ENCODE measurements at regions not wholly inside any gene's neighbourhood (a gene's known extent, or its start where the extent isn't known, plus 50 kb on each side); places are given as distances from the start of the nearest gene placed in this dataset.
"Not testable (repeated sequence)": the region's sequence is repeated elsewhere in the genome, so short reads cannot be mapped to it uniquely, and the experiment has no call there.

DNA sequence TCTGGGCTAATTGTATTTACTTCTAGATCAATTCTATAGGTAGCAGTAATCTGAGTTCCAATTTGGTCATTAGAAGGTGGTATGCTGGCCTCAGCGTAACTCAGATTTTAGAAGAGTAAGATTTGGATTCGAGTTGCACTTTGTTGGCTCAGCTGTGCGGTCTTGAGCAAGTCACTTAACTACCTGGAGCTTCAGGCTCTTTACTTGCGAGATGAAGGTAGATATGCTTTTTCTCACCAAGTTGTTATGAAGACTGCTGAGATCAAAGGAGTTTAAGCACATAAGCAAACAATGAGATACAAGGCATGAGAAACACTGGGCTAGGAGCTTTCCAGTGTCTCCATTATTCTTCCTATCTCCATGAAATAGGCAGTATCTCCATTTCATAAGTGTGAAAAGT lies 133.8 kb upstream of the RANBP3L start:
- DNase-seq: no peak

DNA sequence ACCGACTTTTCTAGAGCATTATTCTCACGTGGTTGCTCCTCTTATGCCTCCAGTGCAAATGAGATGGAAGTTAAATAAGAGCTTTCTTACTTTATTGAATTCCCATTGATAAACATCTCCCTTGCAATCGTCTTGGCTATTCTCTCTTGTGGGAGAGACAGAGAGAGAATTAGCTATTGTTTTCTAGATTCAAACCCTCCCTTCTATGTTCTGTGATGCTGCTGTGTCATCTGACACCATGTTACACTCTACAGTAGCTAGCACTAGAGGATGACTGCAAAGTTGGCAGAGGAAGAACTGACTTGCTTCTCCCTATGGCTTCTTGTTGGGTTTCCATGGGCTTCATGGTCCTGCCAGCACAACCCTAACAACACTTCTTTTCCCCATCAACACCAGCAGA lies 134.6 kb upstream of the RANBP3L start:
- DNase-seq: no peak

DNA sequence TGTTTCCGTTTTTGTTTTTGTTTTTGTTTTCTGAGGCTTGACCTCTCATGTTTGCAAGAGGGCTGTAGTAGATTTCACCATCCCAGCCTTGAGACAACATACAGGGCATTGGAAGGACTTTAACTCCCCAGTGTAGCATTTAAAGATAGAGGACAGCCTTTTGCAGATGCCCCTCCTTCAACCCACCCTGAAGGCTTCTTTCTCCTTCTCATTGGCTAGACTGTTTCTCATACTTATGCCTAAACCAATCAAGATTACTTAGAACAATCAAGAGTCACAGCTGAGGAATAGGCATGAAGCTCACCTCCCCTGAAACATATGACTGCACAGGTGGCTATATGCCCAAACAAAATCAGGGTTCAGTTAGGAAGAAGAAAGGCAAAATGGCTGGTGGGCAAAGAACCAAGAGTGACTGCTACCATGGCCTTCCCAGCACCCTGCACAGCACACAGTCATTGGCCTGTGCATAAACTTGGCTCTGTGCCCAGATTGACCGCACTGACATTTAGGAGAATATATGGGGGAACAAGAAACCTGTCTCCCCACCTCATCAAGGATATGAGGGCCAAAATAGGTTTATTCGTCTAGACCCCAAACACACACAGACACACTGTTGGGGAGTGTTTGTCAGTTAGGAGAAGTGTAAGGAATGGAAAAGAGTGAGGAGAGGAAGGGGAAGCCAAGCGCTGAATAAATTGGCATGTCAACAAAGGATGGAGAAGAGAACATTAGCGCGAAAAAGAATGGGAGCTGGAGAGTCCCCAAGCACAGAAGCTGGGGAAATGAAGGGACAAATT lies 137.3 kb upstream of the RANBP3L start:
- DNase-seq: no peak

DNA sequence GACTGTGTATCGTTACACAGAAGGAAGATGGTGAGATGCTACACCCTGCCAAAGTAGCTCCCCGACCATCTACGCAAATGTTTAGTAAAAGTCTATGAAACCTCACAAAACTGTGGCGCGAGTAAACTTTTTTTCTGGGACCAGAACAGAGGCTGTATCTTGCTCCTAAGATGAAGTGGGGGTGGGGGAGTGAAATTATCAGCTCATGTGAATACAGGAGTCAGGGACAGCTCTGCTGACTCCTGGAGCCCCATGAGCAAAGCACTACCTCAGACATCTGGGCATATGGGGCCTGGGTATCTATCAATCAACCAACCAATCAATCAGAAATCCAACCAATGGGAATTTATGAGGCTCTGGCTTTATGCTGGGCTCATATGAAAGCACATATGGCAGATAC lies 138.6 kb upstream of the RANBP3L start:
- no peak for DNase-seq

DNA sequence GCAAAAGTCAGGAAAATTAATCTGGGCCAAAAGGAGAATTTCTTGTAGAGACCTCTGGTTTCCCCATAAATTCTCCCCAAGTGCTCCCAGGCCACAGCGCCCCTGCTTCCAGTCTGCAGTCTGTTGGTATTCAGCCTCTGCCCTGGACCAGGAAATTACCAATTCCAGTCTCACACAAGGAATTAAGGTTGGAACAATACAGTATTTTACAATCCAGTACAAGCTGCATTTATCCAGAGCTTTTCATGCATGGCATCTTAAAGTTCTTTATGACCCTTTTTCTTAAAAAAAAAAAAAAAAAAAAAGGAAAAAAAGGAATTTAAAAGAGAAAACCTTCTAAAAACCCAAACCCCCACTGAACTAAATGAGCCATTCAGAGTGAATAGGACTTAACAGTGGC lies 139.6 kb upstream of the RANBP3L start:
- DNase-seq: no peak

DNA sequence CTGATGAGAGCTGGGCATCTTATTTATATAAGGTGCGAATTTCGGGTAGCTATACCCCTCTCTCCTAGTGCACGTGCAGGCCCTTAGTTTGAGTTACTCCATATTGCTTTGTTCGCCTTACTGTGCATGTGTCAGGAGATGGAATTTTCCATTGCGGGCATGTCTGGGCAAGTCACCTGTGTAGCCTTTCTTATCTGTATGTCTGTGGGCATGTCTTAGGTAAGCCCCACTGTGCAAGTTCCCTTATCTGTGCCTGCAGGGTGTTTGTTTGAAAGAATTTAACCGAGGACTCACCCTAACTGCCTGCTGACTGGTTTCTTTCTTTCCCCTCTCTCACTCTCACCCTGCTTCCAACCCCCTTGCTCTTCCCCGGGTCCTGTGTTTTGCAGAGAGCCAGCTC lies 140.7 kb upstream of the RANBP3L start:
- DNase-seq: no peak

DNA sequence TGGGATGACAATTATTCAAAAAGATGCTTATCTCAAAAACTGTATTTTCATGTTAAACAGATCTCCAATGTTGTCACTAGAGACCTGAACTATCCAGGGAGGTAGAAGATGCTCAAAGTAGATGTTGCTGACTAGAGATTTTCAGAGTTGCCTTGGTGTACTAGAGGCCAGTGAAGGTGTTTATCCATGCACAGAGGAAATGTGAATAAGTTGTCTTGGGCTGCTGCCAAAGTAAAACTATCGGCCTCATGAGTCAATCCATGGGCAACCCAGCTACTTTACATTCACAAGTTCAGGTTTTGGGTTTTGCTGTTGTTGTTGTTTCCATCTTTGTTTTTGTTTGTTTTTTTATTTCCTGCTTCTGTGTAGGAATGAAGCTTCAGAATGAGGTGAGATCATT lies 141.1 kb upstream of the RANBP3L start:
- DNase-seq: no peak

DNA sequence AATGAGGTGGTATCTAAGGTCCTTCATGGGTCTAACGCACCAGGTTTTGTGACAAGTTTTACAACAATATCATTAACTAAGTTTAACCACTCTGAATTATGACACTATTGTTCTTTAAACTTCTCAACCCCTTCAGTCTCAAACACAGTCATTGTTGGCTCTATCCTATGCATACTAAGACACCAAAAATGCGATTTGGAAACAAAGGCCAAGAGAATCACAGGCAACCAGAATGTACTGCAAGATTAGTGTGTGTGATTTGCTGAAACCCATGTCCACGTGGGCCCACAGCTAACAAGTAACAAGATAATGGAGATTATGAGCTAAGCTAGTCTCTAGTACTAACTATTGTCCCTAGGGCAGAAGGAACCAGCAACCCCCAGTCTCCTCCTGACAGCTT lies 142.2 kb upstream of the RANBP3L start:
- no peak for DNase-seq

DNA sequence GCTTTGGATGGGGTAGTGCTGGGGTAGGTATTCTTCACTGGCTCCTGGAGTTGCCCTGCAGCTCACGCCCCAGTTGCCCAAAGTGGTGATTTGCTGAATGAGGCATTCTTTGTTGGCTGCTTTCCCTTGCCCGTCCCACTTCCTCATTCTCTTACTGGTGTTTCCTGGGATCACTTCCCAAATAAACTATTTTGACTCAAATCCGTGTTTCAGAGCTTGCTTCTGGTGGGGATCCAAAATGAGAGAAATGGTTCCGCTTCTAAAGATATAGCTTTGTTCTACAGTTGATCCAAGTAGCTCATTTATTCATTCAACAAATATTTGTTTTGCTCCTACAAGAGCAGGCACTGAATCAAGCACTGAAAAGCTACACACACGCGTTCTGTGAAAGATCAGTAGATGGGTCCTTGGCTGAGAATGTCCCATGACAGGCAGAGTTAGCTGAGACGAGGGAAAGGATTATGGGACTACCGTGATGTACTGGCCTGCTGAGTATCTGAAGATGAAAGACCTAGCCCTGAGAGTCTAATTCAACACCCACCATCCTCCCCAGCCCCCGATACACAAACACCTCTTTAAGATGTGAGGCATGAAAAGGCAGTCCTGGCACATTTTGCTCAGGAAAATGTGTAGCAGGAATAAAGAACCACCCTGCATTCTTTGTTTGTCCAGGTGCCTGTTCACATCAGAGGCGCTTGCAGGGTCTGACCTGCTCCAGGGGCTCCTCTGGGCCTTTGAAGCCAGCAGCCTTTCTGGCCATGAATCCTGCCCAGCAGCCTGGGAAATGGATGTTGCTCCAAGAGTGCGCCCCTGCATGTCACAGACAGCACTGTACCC lies 143.1 kb upstream of the RANBP3L start:
- DNase-seq: no peak

DNA sequence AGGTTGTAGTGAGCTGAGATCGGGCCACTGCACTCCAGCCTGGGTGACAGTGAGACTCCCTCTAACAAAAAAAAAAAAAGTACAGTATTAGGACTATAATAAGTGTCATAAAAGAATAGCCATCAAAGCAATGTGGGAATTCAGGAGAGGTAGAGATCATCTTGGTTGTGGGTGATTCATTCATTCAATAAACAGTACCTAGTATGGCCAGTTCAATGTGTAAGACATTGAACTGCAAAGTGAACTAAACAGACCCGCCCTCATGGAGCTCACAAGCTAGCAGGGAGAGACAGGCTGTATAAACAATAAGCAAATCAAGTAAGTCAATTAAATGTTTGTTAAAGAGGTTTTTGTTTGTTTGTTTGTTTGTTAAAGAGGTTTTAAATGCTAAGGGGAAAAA lies 146.1 kb upstream of the RANBP3L start:
- no peak for DNase-seq

DNA sequence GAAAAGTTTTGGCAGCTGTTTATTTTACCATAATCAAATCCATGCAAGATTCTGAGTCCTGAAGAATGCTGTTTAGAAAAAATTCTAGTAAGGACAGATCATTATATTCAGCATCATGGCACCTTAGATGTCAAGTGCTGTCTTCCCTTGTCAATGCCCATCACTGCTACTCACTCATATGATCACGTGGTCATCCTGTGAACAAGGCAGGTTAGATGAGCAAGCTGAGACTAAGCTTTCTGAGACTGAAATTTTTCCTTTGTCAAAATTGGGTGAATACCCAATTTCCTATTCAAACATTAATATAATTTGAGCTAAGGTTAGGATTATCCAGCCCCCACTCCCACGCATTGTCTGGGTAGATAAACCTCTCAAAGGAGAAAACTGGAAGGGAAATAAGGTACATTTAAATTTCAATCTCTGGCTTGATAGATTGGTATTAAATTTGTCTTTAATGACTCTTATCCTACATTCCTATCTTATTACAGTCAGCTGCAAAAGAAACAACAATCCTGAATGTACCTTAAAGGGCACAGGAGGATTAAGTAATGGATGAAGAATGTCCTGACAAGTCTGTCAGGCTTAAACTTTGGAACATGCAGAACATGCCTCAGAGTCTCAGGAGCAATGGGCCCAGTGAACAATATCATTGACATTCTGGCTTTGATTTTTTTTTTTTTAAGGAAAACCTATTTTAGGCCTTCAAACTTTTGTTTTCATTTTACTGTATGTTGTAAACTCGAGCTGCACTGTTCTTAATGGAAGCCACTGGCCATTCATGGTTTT lies 148.7 kb upstream of the RANBP3L start:
- no peak for DNase-seq

DNA sequence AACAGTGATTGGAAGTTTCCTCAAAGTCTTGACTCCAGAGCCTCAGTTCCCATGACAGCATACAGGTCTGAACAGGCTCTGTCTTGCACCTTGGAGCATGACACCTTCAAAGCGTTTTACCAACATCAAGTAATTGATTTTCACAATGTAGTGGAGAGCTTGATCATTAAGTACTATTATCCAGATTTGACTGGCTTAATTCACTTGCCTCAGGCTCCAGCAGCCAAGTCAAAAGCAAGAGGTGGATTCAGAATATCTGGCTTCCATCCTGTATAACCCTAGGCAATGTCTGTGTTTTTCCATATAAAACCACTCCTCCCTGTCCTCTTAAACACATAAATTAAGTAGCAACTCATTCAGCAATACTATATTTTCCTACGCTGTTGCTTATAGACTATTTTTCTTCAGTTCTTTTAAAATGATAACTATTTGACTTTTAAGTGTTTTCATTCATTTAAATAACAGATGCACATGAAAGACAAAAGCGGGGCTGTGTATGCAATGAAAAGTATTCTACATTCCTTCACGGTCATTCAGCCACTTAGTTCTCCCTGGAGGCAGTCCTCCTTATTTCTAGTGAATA lies 150.8 kb upstream of the RANBP3L start:
- DNase-seq: no peak

DNA sequence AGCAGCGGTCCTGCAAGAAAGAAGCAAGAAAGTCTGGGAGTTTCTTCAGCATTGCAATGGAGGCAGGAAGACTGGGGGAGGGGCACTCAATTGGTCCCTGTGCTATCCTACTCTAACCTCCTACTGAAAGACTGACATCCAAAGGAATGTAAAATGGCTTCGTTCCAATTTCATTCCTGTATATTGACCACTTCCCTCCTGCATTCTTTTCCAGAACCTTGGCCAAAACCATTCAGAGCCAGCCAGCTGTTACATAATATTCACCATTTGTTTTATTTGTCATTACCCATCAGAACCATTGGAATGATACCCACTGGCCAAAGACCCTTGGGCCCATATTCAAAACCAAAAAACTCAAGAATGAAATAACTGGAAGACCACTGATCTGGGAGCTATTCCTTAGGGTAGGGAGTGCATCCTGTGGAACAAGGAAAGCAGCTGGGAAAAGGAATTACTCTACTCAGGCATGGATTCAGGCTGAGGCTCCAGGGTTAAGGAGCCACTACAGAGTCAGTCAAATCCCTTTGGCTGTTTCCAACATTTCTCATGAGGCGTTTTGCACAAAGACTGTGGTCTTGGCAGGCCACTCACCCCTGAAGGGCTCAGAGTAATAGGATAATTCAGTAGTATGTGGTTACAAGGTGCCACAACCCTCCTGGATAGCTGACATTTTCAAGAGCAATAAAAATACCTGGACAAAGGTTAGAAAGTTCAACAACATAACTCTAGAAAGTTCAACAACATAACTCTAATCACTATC lies 148.7 kb upstream of the SLC1A3 start:
- no peak for DNase-seq

DNA sequence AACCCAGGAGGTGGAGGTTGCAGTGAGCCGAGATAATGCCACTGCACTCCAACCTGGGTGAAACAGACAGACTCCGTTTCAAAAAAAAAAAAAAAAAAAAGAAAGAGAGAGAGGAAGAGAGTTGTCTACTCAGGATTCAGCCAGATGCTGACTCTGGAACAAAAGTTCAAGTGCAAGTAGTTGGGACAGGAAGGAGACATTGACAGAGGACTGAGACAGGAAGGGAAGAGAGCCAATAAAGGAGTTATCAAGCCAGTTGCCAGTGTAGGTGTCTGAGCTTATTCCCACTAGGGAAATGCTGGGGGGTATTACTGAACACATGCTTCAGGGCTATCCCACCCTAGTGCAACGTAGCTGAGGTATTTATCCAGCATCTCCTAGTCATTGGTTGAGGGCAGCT lies 147.7 kb upstream of the SLC1A3 start:
- DNase-seq: no peak

DNA sequence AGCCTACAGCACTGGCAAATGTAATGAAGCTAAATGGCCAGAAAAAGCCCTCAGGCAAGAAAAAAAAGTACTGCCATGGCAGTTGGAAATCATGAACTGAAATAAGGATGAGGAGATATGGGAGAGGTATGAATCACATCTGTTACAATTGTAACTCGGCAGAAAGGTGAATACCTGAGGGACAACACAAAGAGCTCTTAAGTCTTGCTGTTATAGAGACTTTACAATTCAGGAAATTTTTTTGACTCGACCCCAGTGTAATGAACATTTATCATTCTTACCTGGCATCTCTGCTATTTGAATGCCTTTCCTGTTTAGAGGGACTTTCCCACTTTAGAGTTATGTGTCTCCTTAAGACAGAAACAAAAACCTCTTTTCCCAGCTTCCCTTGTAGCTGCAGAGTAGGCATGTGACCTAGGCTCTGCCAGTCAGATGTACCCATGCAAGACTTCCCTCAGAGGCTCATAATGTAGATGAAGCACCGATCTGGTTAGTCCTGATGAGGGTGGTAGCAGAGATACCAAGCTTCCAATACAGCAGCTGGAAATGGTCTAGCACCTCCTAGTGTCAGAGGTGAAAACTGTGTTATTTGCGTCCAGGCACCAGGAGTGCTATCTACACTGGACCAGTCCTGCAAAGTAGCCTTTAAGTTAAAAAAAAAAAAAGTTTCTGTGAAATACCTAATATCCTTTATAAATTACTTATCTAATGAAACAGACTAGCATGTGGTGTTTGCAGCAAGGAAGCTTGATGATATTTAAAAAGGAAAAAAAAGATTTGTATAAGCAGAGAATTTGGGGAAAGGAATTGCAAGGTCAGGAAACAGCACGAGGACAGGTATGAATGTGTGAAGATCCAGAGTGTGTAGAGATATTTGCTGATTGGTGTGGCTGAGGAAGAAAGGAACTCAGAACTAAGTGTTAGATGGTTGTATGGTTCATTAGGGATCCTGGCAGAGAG lies 146.9 kb upstream of the SLC1A3 start:
- no peak for DNase-seq

DNA sequence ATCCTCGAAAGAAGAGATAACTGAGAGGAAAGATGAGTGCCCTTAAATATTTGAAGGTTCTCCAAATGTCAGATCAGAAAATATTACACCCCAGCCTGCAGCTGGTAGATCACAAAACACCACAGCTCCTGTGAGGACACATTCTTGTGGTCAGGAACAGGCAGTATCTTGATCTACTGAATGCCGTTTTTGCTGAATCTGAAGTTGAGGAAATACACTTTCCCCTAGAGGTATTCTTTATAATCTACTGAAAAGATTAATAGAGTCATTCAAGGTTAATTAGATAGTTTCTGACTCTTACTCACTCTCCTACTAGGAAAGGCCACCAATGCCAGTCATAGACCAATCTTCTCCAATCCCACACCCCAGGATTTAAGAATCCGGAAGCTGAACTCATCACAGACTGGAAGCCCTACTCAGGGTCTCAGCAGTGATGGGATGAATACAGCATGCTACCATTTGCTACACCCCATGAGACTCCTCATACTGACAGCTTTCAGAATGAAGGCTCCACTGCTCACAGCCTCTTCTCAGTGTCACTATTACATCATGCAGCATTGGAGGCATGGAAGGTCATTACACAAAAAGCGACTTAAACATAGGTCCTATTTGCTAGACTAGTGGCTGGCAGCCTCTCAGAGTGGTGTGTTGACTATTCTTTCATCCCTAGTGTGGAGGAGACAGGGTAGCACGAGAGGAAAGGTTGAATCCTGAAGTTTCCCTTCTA lies 143.9 kb upstream of the SLC1A3 start:
- DNase-seq: no peak

DNA sequence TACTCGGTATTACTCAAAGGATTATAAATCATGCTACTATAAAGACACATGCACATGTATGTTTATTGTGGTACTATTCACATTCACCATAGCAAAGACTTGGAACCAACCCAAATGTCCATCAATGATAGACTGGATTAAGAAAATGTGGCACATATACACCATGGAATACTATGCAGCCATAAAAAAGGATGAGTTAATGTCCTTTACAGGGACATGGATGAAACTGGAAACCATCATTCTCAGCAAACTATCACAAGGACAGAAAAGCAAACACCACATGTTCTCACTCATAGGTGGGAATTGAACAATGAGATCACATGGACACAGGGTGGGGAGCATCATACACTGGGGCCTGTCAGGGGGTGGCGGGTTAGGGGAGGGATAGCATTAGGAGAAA lies 130.5 kb upstream of the SLC1A3 start:
- not testable (repeated sequence) for DNase-seq

DNA sequence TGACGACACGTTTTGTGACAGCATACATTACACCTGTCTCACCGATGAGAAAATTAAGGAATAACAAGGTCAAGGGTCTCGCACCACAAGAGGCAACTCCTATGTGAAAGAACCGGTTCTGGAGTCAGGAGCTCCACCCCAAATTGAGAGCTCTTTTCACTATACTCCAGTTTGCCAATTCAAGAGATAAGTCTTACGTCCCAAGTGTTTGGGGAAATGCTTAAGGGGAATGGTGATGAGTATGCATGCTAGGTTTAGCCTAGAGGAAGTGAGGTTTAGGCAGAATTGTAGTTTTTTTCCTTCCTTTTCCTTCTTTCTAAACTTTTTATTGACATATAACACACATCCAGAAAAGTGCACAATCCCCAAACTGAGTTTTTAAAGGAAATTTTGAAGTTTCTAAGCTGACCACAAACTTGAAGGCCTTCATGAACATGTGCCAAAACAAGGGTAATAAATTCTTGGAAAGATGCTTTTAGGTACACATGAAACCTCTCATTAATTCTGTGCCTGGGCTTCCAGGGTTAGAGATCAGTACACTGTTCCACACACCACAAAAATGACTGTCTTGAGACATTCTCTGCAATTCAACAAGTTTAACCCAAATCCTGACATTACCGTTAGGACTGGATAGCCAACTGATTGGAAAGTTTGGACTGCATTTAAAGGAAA lies 127.6 kb upstream of the SLC1A3 start:
- no peak for DNase-seq

DNA sequence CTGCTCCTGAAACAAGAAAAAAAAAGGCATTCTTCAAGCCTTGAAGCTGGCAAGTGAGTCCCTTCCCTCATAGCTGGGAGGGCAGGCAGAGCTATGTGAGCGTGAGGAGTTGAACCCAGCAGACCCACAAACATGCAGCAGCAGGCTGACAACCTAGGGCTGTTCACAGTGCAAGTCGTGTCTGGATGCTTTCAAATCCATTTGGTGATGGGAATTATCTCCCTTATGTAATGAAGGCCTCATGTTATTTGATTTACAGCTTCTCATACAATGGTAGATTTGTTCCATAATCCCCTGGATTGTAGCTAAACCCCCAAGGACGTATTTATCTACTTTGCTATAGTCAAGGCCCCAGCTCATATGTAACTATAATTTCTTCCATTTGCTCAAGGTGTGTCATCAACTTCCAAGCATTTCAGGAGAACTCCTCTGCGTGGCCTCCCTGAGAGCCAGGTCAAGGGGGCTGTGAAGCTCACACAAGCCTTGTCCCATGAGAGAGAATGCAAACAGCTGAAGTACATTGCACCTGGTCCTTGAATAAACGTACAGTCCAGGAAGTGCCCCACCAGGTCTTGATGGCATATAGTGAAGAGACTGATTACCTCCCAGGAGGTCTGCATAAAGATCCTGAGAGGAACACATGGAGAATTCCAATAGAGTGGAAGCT lies 124.8 kb upstream of the SLC1A3 start:
- DNase-seq: no peak
